OCI-LY1 (cell line): ENCODE measurements at regions not wholly inside any gene's neighbourhood (a gene's known extent, or its start where the extent isn't known, plus 50 kb on each side); places are given as distances from the start of the nearest gene placed in this dataset.

Experiments
- H2AFZ ChIP-seq: fragments of 200-600 bp; sonication (generic), shearing (Covaris generic); 2 replicates; pipeline ENCODE4 v1.6.0; 2014; ENCODE audit warnings: antibody characterized with exemption, mild to moderate bottlenecking, low read length
- H3F3A ChIP-seq: fragments of 200-600 bp; sonication (generic), shearing (Covaris generic); 2 replicates; pipeline ENCODE4 v1.6.0; 2014; ENCODE audit warnings: mild to moderate bottlenecking, antibody characterized with exemption, low read length, moderate library complexity; ENCODE audit not compliant: insufficient read depth
- H3K27ac ChIP-seq: fragments of 200-600 bp; sonication (generic); 2 replicates; pipeline ENCODE4 v1.5.1; 2014; ENCODE audit warnings: low read length, mixed run types, mild to moderate bottlenecking, low read depth; ENCODE audit not compliant: poor library complexity, severe bottlenecking
- H3K27me3 ChIP-seq: fragments of 200-600 bp; sonication (generic); 2 replicates; pipeline ENCODE4 v1.6.0; 2014; ENCODE audit warnings: antibody characterized with exemption, mild to moderate bottlenecking, low read length, moderate library complexity; ENCODE audit not compliant: insufficient read depth
- H3K36me3 ChIP-seq: fragments of 200-600 bp; sonication (generic); 2 replicates; pipeline ENCODE4 v1.6.1; 2014; ENCODE audit warnings: mild to moderate bottlenecking, antibody characterized with exemption, low read length, moderate library complexity, mixed read lengths; ENCODE audit not compliant: insufficient read depth
- H3K4me1 ChIP-seq: fragments of 200-600 bp; sonication (generic); 2 replicates; pipeline ENCODE4 v1.5.1; 2014; ENCODE audit warnings: mild to moderate bottlenecking, low read length, moderate library complexity; ENCODE audit not compliant: insufficient read depth, severe bottlenecking
- H3K4me2 ChIP-seq: fragments of 200-600 bp; sonication (generic), shearing (Covaris generic); 2 replicates; pipeline ENCODE4 v1.6.1; 2014; ENCODE audit warnings: low read length
- H3K4me3 ChIP-seq: fragments of 200-600 bp; sonication (generic); 2 replicates; pipeline ENCODE4 v1.5.1; 2014; ENCODE audit warnings: low read length, low read depth, mild to moderate bottlenecking, mixed read lengths; ENCODE audit not compliant: poor library complexity, severe bottlenecking
- H3K79me2 ChIP-seq: fragments of 200-600 bp; shearing (Covaris generic); 2 replicates; pipeline ENCODE4 v1.6.1; 2016; ENCODE audit warnings: mixed run types, low read length, mixed read lengths; ENCODE audit not compliant: insufficient read depth
- H3K9ac ChIP-seq: fragments of 200-600 bp; sonication (generic), shearing (Covaris generic); 2 replicates; pipeline ENCODE4 v1.6.1; 2014; ENCODE audit warnings: mild to moderate bottlenecking, low read length, mixed read lengths
- H3K9me2 ChIP-seq: fragments of 200-600 bp; sonication (generic), shearing (Covaris generic); 2 replicates; pipeline ENCODE4 v1.6.1; 2014; ENCODE audit warnings: low read depth, mild to moderate bottlenecking, low read length, mixed read lengths
- H3K9me3 ChIP-seq: fragments of 200-600 bp; shearing (Covaris generic); 2 replicates; pipeline ENCODE4 v1.6.1; 2014; ENCODE audit warnings: low read length, mixed read lengths
- H4K20me1 ChIP-seq: fragments of 200-600 bp; sonication (generic), shearing (Covaris generic); 2 replicates; pipeline ENCODE4 v1.6.0; 2016; ENCODE audit warnings: mild to moderate bottlenecking, low read length; ENCODE audit not compliant: insufficient read depth
- EZH2 ChIP-seq: fragments of 200-600 bp; sonication (generic), shearing (Covaris generic); IDR thresholded peaks from 2 replicates; pipeline ENCODE4 v1.8.0; 2017; ENCODE audit warnings: borderline replicate concordance, mixed run types, mild to moderate bottlenecking, antibody characterized with exemption, low read length, moderate library complexity, mixed read lengths
- TF ChIP-seq, protein P1 (sequence below): fragments of 200-600 bp; sonication (generic), shearing (Covaris generic); IDR thresholded peaks from 2 replicates; pipeline ENCODE4 v1.5.1; 2017; ENCODE audit warnings: mild to moderate bottlenecking, antibody characterized with exemption, low read length, moderate library complexity, mixed read lengths

DNA sequence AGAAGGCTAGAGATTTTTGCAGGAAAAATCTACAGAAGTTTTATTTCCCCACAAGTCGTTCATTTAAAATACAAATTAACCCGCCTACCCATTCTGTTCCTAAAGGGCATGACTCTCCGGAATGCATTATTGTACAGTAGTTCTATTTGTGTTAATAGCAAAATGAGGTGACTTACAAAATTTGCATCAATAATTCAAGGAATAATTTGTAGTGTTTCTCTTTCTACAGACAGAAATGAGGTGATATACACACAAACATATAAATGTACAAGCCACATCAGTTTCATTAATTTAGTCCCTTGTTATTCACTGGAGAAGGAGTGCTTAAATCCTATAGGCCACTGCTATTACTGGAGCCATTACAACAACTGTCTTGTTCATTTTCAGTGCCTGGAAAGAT lies 501.3 kb upstream of the DIAPH2 start:
- Histone ChIP-seq H2AFZ (no peak overlapping the region), H3K4me3 (no peak overlapping the region), H3K4me2 (no peak overlapping the region), H3K79me2 (no peaks in the 10 kb centered on the region), H3K36me3 (no peaks in the 10 kb centered on the region), H3K4me1 (no peaks in the 10 kb centered on the region), H3K27me3 (no peaks in the 10 kb centered on the region), H3F3A (no peaks in the 10 kb centered on the region), H3K9me3 (no peaks in the 10 kb centered on the region), H4K20me1 (no peaks in the 10 kb centered on the region), H3K27ac (no peak overlapping the region), H3K9me2 (no peaks in the 10 kb centered on the region), H3K9ac (no peak overlapping the region)
- TF ChIP-seq EZH2 = no peak
- TF ChIP-seq, protein P1, sequence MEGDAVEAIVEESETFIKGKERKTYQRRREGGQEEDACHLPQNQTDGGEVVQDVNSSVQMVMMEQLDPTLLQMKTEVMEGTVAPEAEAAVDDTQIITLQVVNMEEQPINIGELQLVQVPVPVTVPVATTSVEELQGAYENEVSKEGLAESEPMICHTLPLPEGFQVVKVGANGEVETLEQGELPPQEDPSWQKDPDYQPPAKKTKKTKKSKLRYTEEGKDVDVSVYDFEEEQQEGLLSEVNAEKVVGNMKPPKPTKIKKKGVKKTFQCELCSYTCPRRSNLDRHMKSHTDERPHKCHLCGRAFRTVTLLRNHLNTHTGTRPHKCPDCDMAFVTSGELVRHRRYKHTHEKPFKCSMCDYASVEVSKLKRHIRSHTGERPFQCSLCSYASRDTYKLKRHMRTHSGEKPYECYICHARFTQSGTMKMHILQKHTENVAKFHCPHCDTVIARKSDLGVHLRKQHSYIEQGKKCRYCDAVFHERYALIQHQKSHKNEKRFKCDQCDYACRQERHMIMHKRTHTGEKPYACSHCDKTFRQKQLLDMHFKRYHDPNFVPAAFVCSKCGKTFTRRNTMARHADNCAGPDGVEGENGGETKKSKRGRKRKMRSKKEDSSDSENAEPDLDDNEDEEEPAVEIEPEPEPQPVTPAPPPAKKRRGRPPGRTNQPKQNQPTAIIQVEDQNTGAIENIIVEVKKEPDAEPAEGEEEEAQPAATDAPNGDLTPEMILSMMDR = no peak

DNA sequence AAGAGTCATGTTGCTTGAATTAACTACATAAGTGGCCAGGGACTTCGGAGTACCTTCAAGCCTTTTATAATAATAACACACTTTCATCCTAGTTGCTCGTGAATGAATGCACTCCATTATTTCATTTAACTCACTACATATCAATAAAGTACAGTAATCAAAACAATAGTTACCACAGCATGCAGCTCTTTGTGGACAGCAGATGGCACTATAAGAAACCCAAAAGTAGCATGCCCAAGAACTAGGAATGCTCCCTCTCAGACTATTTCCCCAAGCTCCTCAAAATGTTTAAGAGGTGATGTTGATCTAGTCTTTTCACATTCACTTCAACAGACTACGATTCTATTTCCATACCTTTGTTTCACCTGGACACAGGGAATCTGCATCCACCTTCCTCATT lies 500.8 kb upstream of the DIAPH2 start:
- no peaks in the 10 kb centered on the region for H3K27me3 ChIP-seq
- no peak overlapping the region for H3K4me3 ChIP-seq
- H2AFZ ChIP-seq = no peak overlapping the region
- H3K79me2 ChIP-seq = no peaks in the 10 kb centered on the region
- no peaks in the 10 kb centered on the region for H3K36me3 ChIP-seq
- no peak overlapping the region for H3K4me2 ChIP-seq
- H3K9me2 ChIP-seq = no peaks in the 10 kb centered on the region
- H3K27ac ChIP-seq = no peak overlapping the region
- H3K9ac ChIP-seq = no peak overlapping the region
- no peaks in the 10 kb centered on the region for H3F3A ChIP-seq
- no peaks in the 10 kb centered on the region for H3K4me1 ChIP-seq
- TF ChIP-seq, protein P1 = peak; percentile 29; the same call in 1 of the 2 replicates
- TF ChIP-seq EZH2 = no peak
- H3K9me3 ChIP-seq = no peaks in the 10 kb centered on the region
- H4K20me1 ChIP-seq = no peaks in the 10 kb centered on the region

DNA sequence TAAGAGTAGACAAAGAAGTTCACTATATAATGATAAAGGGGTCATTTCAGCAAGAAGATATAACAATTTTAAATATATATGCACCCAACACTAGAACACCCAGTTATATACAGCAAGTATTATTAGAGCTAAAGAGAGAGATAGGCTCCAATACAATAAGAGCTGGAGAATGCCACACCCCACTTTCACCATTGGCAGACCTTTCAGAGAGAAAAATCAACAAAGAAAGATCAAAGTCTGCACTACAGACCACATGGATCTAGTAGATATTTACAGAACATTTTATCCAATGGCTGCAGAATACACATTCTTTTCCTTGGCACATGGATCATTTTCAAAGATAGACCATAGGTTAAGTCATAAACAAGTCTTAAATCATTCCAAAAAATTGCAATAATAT lies 479.7 kb upstream of the DIAPH2 start:
- no peak overlapping the region for H2AFZ ChIP-seq
- no peak for TF ChIP-seq EZH2
- TF ChIP-seq, protein P1 = no peak
- H3K79me2 ChIP-seq = no peaks in the 10 kb centered on the region
- no peaks in the 10 kb centered on the region for H4K20me1 ChIP-seq
- no peaks in the 10 kb centered on the region for H3K9me3 ChIP-seq
- no peaks in the 10 kb centered on the region for H3K4me1 ChIP-seq
- H3K27me3 ChIP-seq = no peaks in the 10 kb centered on the region
- H3K9me2 ChIP-seq = no peaks in the 10 kb centered on the region
- no peak overlapping the region for H3K27ac ChIP-seq
- H3K4me3 ChIP-seq = no peak overlapping the region
- H3K4me2 ChIP-seq = no peak overlapping the region
- H3K9ac ChIP-seq = no peak overlapping the region
- H3F3A ChIP-seq = no peaks in the 10 kb centered on the region
- no peaks in the 10 kb centered on the region for H3K36me3 ChIP-seq
